Keratinocyte (primary cell): ENCODE measurements at regions not wholly inside any gene's neighbourhood (a gene's known extent, or its start where the extent isn't known, plus 50 kb on each side); places are given as distances from the start of the nearest gene placed in this dataset.

ENCODE experiments used
- DNase-seq: peaks from one replicate; pipeline ENCODE4 v3.0.0-alpha.2; 2011; ENCODE audit warnings: low read depth, missing footprints, low spot score
- FAIRE-seq: peaks from 2 replicates; lab custom pipeline; 2011; peaks lifted over from hg19 to GRCh38; lab: Jason Lieb, UNC
- H2AFZ ChIP-seq: 2 replicates; pipeline ENCODE4 v1.6.0; 2012; ENCODE audit warnings: low read length, control low read depth, inconsistent platforms; ENCODE audit not compliant: control insufficient read depth
- H3K27ac ChIP-seq: 2 replicates; pipeline ENCODE4 v1.5.1; 2011; ENCODE audit warnings: low read length; ENCODE audit not compliant: control insufficient read depth, insufficient read depth
- H3K27me3 ChIP-seq: 3 replicates; pipeline ENCODE4 v1.6.0; 2011; ENCODE audit warnings: low read length; ENCODE audit not compliant: control insufficient read depth, insufficient read depth; ENCODE audit errors: extremely low read depth
- H3K36me3 ChIP-seq, 2 experiments: 2 replicates in 1 of 2; 3 replicates in 1 of 2; pipeline ENCODE4 v1.5.1; 2011; ENCODE audit warnings: low read length in 2 of 2, mild to moderate bottlenecking in 1 of 2; ENCODE audit not compliant: control insufficient read depth in 2 of 2, insufficient read depth in 2 of 2; ENCODE audit errors: extremely low read depth in 1 of 2
- H3K4me1 ChIP-seq: 3 replicates; pipeline ENCODE4 v1.5.1; 2011; ENCODE audit warnings: low read length; ENCODE audit not compliant: control insufficient read depth, insufficient read depth; ENCODE audit errors: extremely low read depth
- H3K4me2 ChIP-seq: 3 replicates; pipeline ENCODE4 v1.6.0; 2011; ENCODE audit warnings: low read depth, low read length; ENCODE audit not compliant: control insufficient read depth, insufficient read depth; ENCODE audit errors: extremely low read depth
- H3K4me3 ChIP-seq, 3 experiments: fragments of 200-600 bp in 1 of 3; sonication (generic) in 1 of 3; 2 replicates in 2 of 3; 3 replicates in 1 of 3; pipeline ENCODE4 v1.5.1; 2011 to 2016; ENCODE audit warnings: low read length in 3 of 3, mild to moderate bottlenecking in 3 of 3, control low read depth in 2 of 3, inconsistent platforms in 1 of 3, low read depth in 1 of 3, mixed read lengths in 1 of 3, mixed run types in 1 of 3, moderate library complexity in 1 of 3; ENCODE audit not compliant: control insufficient read depth in 2 of 3, insufficient read depth in 2 of 3; ENCODE audit errors: extremely low read depth in 1 of 3
- H3K79me2 ChIP-seq: 2 replicates; pipeline ENCODE4 v1.6.0; 2012; ENCODE audit warnings: low read length; ENCODE audit not compliant: control insufficient read depth, insufficient read depth
- H3K9ac ChIP-seq: 3 replicates; pipeline ENCODE4 v1.6.0; 2011; ENCODE audit warnings: low read length; ENCODE audit not compliant: control insufficient read depth, insufficient read depth; ENCODE audit errors: extremely low read depth
- H3K9me1 ChIP-seq: 3 replicates; pipeline ENCODE4 v1.6.0; 2011; ENCODE audit warnings: low read length; ENCODE audit not compliant: control insufficient read depth, insufficient read depth; ENCODE audit errors: extremely low read depth
- H3K9me3 ChIP-seq: 2 replicates; pipeline ENCODE4 v1.5.1; 2012; ENCODE audit warnings: low read depth, low read length; ENCODE audit not compliant: control insufficient read depth
- H4K20me1 ChIP-seq: 3 replicates; pipeline ENCODE4 v1.6.0; 2011; ENCODE audit warnings: low read length; ENCODE audit not compliant: control insufficient read depth, insufficient read depth; ENCODE audit errors: extremely low read depth
- CTCF ChIP-seq, 3 experiments: IDR thresholded peaks in 1 of 3; conservative IDR thresholded peaks in 1 of 3; optimal IDR thresholded peaks in 1 of 3; 2 replicates in 2 of 3; 3 replicates in 1 of 3; pipeline versions ENCODE3 to v1.5.1; 2011; ENCODE audit warnings: low read length in 3 of 3, mild to moderate bottlenecking in 3 of 3, moderate library complexity in 2 of 3, control low read depth in 1 of 3, inconsistent platforms in 1 of 3; ENCODE audit not compliant: insufficient read depth in 2 of 3; ENCODE audit errors: extremely low read depth in 1 of 3
- EZH2 ChIP-seq: IDR thresholded peaks from one replicate; pipeline ENCODE4 v1.6.1; 2012; ENCODE audit warnings: inconsistent platforms, mild to moderate bottlenecking, low read length, moderate library complexity
- dilution Hi-C: fragments of 300-500 bp; cut with MboI; formaldehyde crosslinking; loops from one replicate; pipeline ENCODE4 v1.7.0; 2020; ENCODE audit warnings: low sequenced_read_pairs; ENCODE audit not compliant: extremely low pct_ligation_motif_present

GRCh38 chr2:226208726-226209125 lies 590.9 kb downstream of the IRS1 start:
- no peak for DNase-seq

GRCh38 chr2:226207671-226208070 lies 591.9 kb downstream of the IRS1 start:
- H3K9me1 ChIP-seq: no peaks in the 10 kb centered on the region
- FAIRE-seq (no peak), DNase-seq (no peak)
- H3K4me1 ChIP-seq: peaks cover 12% of the 10 kb centered on the region
- H2AFZ ChIP-seq: no peak overlapping the region
- H3K36me3 ChIP-seq: no peaks in the 10 kb centered on the region
- no peaks in the 10 kb centered on the region for H4K20me1 ChIP-seq
- no peak overlapping the region for H3K4me3 ChIP-seq
- no peaks in the 10 kb centered on the region for H3K79me2 ChIP-seq
- dilution Hi-C loops: no loop called here
- no peaks in the 10 kb centered on the region for H3K27me3 ChIP-seq
- no peak overlapping the region for H3K9ac ChIP-seq
- no peak for TF ChIP-seq EZH2
- TF ChIP-seq CTCF (optimal IDR thresholded peaks at IDR 0.05 in 1 of 3, IDR thresholded peaks at IDR 0.05 in 1 of 3, conservative IDR thresholded peaks at IDR 0.05 in 1 of 3; ENCODE audit: extremely low read depth in 1 of 3, insufficient read depth in 2 of 3, low read length in 3 of 3): no peak
- no peak overlapping the region for H3K27ac ChIP-seq
- H3K9me3 ChIP-seq: no peaks in the 10 kb centered on the region
- H3K4me2 ChIP-seq: no peak overlapping the region

More at GRCh38 chr2:226208726-226209125, 590.9 kb downstream of the IRS1 start:
- FAIRE-seq: no peak
- dilution Hi-C loops: no loop called here
- Histone ChIP-seq H3K4me2 (no peak overlapping the region), H3K27me3 (no peaks in the 10 kb centered on the region), H4K20me1 (no peaks in the 10 kb centered on the region), H3K27ac (no peak overlapping the region), H2AFZ (peak overlapping the region; percentile 15), H3K4me3 (no peak overlapping the region), H3K9ac (no peak overlapping the region), H3K9me3 (no peaks in the 10 kb centered on the region), H3K36me3 (no peaks in the 10 kb centered on the region), H3K9me1 (no peaks in the 10 kb centered on the region), H3K79me2 (no peaks in the 10 kb centered on the region), H3K4me1 (peaks cover 18% of the 10 kb centered on the region)
- TF ChIP-seq CTCF (optimal IDR thresholded peaks at IDR 0.05 in 1 of 3, IDR thresholded peaks at IDR 0.05 in 1 of 3, conservative IDR thresholded peaks at IDR 0.05 in 1 of 3; ENCODE audit: extremely low read depth in 1 of 3, insufficient read depth in 2 of 3, low read length in 3 of 3) (no peak), EZH2 (no peak)
